Left lobe of liver (tissue), 2 donors: ENCODE measurements at regions not wholly inside any gene's neighbourhood (a gene's known extent, or its start where the extent isn't known, plus 50 kb on each side); places are given as distances from the start of the nearest gene placed in this dataset.
"Not testable (repeated sequence)": the region's sequence is repeated elsewhere in the genome, so short reads cannot be mapped to it uniquely, and the experiment has no call there.

Experiments used
- ATAC-seq: fragments of 200-7000 bp; cut with Tn5 transposase; one replicate; pipeline ENCODE4 v1.9.1; 2020; ENCODE audit warnings: mild to moderate bottlenecking, moderate library complexity
- DNase-seq: peaks from one replicate; pipeline ENCODE4 v3.0.0-alpha.2; 2020; ENCODE audit warnings: low spot score
- donor health status: DM: no; HTN: no; CAD: no; lungs with moderate emphysema.
- donor health status: DM: no; HTN: yes; CAD: no.

- DNase-seq = no peak
- ATAC-seq = no peak
These were observed 271.4 kb upstream of the TBX18 start for GRCh38 chr6:85035766-85036165.

DNA sequence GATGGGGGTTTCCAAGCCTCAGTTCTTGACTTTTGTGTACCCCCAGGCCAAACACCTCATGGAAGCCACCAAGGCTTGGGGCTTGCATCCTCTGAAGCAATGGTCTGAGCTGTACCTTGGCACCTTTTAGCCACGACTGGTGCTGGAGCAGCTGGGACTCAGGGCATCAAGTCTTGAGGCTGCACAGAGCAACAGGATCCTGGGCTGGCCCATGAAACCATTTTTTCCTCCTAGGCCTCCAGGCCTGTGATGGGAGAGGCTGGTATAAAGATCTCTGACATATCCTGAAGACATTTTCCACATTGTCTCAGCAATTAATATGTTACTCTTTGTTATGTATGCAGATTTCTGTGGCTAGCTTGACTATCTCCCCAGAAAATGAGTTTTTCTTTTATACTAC, 269.1 kb upstream of the TBX18 start:
- DNase-seq (no peak), ATAC-seq (no peak)

- ATAC-seq (no peak), DNase-seq (no peak)
These were observed 261.6 kb upstream of the TBX18 start for GRCh38 chr6:85026021-85026420.

DNA sequence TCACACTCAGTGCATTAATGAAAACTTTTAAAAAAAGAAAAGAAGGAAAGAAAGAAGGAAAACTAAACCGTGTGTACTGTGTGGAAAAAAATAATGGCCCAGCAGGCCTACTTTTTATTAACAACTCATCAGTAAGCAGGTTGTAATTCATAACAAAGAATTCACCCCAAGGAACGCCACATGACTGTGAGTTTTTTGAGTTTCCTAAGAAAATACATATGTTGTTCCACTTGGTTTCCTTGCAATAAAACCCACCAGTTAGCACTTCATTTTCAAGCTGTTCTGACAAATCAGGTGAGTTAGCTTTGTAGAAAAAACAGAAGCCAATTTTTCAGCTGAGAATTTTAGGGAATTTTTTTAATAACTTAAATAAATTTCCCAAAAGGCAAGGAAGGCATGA, 259.3 kb upstream of the TBX18 start:
- DNase-seq = no peak

GRCh38 chr6:85017352-85017751, 253.0 kb upstream of the TBX18 start:
- no peak for ATAC-seq
- DNase-seq = no peak

More for the DNA sequence above, 259.3 kb upstream of the TBX18 start:
- no peak for ATAC-seq

- DNase-seq (no peak), ATAC-seq (no peak)
These were observed 252.3 kb upstream of the TBX18 start for GRCh38 chr6:85016726-85017125.

- DNase-seq (peak; percentile 45), ATAC-seq (peak; percentile 89)
These were observed 251.1 kb upstream of the TBX18 start for GRCh38 chr6:85015396-85015990.

GRCh38 chr6:85010865-85011264, 246.5 kb upstream of the TBX18 start:
- DNase-seq (no peak), ATAC-seq (no peak)

- DNase-seq (no peak), ATAC-seq (no peak)
These were observed 244.1 kb upstream of the TBX18 start for GRCh38 chr6:85008296-85009009.

DNA sequence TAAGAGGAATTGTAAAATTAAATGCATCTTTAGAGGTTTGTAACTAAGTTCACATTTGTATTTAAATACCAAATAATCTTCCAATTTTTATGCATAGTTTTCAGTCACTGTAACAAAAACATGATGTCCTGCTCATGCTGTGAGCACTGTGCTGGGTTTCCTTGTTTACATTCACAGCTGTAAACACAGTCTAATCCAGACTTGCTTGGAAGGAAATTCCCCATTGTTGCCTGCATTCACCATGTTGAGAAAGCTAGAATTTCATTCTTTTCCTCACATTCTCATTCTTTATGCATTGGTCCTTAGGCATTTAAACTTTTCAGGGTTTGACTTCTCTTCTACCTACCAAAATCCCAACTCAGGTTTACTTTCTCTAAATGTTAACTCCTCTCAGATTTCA, 242.0 kb upstream of the TBX18 start:
- no peak for ATAC-seq
- no peak for DNase-seq

DNA sequence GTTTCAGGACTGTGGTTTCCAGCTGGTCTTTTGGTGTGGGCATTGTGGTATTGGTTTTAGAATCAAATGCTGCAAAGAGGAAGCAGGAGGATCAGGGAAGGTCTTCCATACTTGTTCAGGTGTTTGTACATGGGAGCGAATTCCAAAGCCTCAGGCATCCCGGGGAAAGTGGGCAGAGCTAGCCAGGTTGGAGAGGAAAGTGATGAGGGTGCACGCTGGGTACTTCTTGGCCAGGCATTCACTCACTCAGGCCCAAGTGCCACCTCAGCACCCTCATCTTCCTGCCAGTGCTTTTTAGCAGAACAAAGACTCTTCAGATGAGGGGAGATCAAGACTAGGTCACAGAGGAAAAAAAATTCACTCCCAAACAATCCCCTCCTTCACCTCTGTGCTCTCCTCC, 241.1 kb upstream of the TBX18 start:
- ATAC-seq = no peak
- DNase-seq = no peak

GRCh38 chr6:85004361-85004995, 240.1 kb upstream of the TBX18 start:
- no peak for ATAC-seq
- DNase-seq = no peak

DNA sequence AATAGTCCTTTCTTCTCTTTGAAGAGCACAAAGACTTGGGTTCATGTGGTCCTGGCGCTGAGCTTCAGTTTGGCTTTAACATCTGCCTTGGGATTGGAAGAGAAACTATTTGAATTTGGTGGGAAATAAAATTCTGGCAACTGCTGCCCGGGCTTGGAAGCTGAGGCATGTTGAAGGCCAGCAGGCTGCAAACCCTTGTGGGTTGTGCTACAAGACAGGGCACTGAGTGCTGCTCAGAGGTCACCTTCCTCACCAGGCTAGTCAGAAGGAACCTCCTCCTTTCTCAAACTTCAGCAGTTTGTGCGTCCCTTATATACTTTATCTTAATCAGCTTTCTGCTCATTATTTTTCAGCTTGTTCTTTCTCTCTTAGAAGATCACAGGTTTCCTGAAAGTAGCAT, 238.4 kb upstream of the TBX18 start:
- no peak for DNase-seq
- no peak for ATAC-seq

DNA sequence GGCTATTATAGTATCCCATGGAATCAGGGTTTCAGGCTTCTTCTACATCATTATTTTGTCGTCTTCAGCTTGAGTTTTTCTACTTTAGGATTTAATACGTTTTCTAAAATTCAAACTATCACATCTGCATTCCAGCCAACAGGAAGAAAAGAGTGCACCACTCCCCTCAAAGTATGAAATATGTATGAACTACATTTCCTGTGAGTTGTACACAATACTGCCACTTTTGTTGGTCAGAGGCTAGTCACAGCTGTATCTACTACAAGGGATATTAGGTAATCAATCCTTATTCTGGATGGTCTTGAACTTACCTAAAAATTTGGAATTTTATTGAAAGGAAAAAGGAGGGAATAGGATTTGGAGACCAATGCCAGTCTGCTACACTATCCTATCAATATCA, 235.6 kb upstream of the TBX18 start:
- no peak for DNase-seq
- ATAC-seq = no peak

GRCh38 chr6:84998223-84998622, 233.8 kb upstream of the TBX18 start:
- no peak for DNase-seq
- no peak for ATAC-seq

DNA sequence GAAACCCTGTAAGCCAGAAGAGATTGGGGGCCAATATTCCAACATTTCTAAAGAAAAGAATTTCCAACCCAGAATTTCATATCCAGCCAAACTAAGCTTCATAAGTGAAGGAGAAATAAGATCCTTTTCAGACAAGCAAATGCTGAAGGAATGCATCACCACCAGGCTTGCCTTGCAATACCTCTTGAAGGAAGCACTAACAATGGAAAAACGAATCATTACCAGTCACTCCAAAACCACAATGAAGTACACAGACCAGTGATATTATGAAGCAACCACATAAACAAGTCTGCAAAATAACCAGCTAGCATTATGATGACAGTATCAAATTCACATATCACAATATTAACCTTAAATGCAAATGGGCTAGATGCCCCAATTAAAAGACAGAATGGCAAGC, 224.4 kb upstream of the TBX18 start:
- ATAC-seq = not testable (repeated sequence)

DNA sequence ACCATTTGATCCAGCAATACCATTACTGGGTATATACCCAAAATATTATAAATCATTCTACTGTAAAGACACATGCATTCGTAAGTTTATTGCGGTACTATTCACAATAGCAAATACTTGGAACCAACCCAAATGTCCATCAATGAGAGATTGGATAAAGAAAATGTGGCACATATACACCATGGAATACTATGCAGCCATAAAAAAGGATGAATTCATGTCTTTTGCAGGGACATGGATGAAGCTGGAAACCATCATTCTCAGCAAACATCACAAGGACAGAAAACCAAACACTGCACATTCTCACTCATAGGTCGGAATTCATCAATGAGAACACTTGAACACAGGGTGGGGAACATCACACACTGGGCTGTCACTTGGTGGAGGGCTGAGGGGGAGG, 221.1 kb upstream of the TBX18 start:
- ATAC-seq, DNase-seq: not testable (repeated sequence)

More for the DNA sequence above, 224.4 kb upstream of the TBX18 start:
- not testable (repeated sequence) for DNase-seq

- ATAC-seq (no peak), DNase-seq (no peak)
These were observed 215.1 kb upstream of the TBX18 start for GRCh38 chr6:84979541-84979940.

GRCh38 chr6:84977363-84977705, 212.9 kb upstream of the TBX18 start:
- DNase-seq (no peak), ATAC-seq (no peak)

GRCh38 chr6:84976526-84977362, 212.3 kb upstream of the TBX18 start:
- ATAC-seq = no peak

GRCh38 chr6:84975316-84975715, 210.9 kb upstream of the TBX18 start:
- no peak for DNase-seq
- no peak for ATAC-seq

More at GRCh38 chr6:84976526-84977362, 212.3 kb upstream of the TBX18 start:
- DNase-seq = no peak

GRCh38 chr6:84973606-84974005, 209.2 kb upstream of the TBX18 start:
- ATAC-seq (no peak), DNase-seq (no peak)
